GM21619 (cell line): ENCODE measurements at regions not wholly inside any gene's neighbourhood (a gene's known extent, or its start where the extent isn't known, plus 50 kb on each side); places are given as distances from the start of the nearest gene placed in this dataset.
"Not testable (repeated sequence)": the region's sequence is repeated elsewhere in the genome, so short reads cannot be mapped to it uniquely, and the experiment has no call there.

ENCODE experiments used
- ATAC-seq: cut with Tn5 transposase; IDR thresholded peaks from one replicate; pipeline ENCODE4 v1.9.1; 2021; ENCODE audit not compliant: unreplicated experiment

- ATAC-seq = peak; percentile 89
Observed at GRCh38 chr6:137610702-137611101, 116.5 kb upstream of the OLIG3 start.

- ATAC-seq = no peak
Observed at GRCh38 chr6:137623293-137623692, 129.1 kb upstream of the OLIG3 start.

- no peak for ATAC-seq
Observed at GRCh38 chr6:137625100-137625661, 131.0 kb upstream of the OLIG3 start.

- no peak for ATAC-seq
Observed at GRCh38 chr6:137625808-137626207, 131.6 kb upstream of the OLIG3 start.

- no peak for ATAC-seq
Observed at GRCh38 chr6:137630666-137631065, 136.5 kb upstream of the OLIG3 start.

GRCh38 chr6:137631323-137631722 lies 137.1 kb upstream of the OLIG3 start:
- ATAC-seq = peak; percentile 45

- not testable (repeated sequence) for ATAC-seq
Observed at GRCh38 chr6:137634177-137634576, 140.0 kb upstream of the OLIG3 start.

GRCh38 chr6:137637121-137637520 lies 142.9 kb upstream of the OLIG3 start:
- ATAC-seq = no peak

- ATAC-seq = peak; percentile 41
Observed at GRCh38 chr6:137638926-137639706, 144.9 kb upstream of the OLIG3 start.

GRCh38 chr6:137640086-137640485 lies 145.9 kb upstream of the OLIG3 start:
- no peak for ATAC-seq

GRCh38 chr6:137641474-137642077 lies 147.4 kb upstream of the OLIG3 start:
- peak; percentile 56 for ATAC-seq

GRCh38 chr6:137643210-137643609 lies 149.0 kb upstream of the OLIG3 start:
- ATAC-seq = not testable (repeated sequence)

GRCh38 chr6:137643644-137644043 lies 149.4 kb upstream of the OLIG3 start:
- ATAC-seq = not testable (repeated sequence)

GRCh38 chr6:137645850-137646249 lies 151.7 kb upstream of the OLIG3 start:
- no peak for ATAC-seq

- no peak for ATAC-seq
Observed at GRCh38 chr6:137646484-137646883, 152.3 kb upstream of the OLIG3 start.

GRCh38 chr6:137647762-137648447 lies 153.7 kb upstream of the OLIG3 start:
- ATAC-seq = no peak

- no peak for ATAC-seq
Observed at GRCh38 chr6:137650720-137651119, 156.5 kb upstream of the OLIG3 start.

- no peak for ATAC-seq
Observed at GRCh38 chr6:137651178-137651577, 157.0 kb upstream of the OLIG3 start.

- ATAC-seq = no peak
Observed at GRCh38 chr6:137651591-137652335, 157.6 kb upstream of the OLIG3 start.

GRCh38 chr6:137652961-137653705 lies 158.9 kb upstream of the OLIG3 start:
- ATAC-seq = no peak
